ENCODE measurements at regions not wholly inside any gene's neighbourhood (a gene's known extent, or its start where the extent isn't known, plus 50 kb on each side); places are given as distances from the start of the nearest gene placed in this dataset.

DNA sequence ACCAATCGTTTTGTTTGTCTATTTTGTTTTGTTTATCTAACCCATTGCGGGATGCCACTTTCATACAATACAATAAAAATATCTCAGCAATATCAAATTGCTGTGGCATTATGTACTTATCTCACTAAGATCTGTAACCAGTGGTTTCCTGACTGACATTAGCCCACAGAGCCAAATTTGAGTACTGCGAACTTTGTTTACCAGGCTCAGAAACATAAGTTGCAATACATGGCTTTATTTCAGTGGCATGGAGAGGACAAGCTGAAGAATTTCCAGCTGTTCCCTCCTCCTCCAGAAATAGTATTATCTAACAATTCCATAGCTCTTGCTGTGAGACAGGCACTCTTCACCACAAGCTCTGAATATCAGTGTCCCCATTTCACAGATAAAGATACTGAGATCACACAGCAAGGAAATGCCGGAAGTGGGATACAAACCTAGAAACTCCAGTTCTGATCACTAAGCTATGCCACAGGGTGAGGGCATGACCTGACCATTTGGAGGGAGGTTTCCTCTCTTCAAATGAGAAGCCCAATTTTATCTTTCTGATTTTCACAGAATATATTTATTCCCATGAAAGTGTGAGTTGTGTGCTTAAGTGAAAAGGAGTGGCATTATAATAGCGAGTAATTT is 469.9 kb upstream of the CBLB start:
- H3K9me3 ChIP-seq, result no peaks in the 10 kb centered on the region
- ATAC-seq (ENCODE audit: insufficient number of reproducible peaks, low FRiP score, low read depth) (no peak), DNase-seq (ENCODE audit: low spot score) (no peak)
- H3K27me3 ChIP-seq (replicated peaks; ENCODE audit: insufficient read depth), result no peaks in the 10 kb centered on the region
- H3K4me3 ChIP-seq, result no peak overlapping the region
- TF ChIP-seq, protein P1, sequence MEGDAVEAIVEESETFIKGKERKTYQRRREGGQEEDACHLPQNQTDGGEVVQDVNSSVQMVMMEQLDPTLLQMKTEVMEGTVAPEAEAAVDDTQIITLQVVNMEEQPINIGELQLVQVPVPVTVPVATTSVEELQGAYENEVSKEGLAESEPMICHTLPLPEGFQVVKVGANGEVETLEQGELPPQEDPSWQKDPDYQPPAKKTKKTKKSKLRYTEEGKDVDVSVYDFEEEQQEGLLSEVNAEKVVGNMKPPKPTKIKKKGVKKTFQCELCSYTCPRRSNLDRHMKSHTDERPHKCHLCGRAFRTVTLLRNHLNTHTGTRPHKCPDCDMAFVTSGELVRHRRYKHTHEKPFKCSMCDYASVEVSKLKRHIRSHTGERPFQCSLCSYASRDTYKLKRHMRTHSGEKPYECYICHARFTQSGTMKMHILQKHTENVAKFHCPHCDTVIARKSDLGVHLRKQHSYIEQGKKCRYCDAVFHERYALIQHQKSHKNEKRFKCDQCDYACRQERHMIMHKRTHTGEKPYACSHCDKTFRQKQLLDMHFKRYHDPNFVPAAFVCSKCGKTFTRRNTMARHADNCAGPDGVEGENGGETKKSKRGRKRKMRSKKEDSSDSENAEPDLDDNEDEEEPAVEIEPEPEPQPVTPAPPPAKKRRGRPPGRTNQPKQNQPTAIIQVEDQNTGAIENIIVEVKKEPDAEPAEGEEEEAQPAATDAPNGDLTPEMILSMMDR (IDR thresholded peaks at IDR 0.05), result no peak
- no peaks in the 10 kb centered on the region for H3K36me3 ChIP-seq
- H3K27ac ChIP-seq, result no peak overlapping the region
- no peaks in the 10 kb centered on the region for H3K4me1 ChIP-seq (ENCODE audit: control insufficient read depth in 1 of 2, low read depth in 2 of 2)

DNA sequence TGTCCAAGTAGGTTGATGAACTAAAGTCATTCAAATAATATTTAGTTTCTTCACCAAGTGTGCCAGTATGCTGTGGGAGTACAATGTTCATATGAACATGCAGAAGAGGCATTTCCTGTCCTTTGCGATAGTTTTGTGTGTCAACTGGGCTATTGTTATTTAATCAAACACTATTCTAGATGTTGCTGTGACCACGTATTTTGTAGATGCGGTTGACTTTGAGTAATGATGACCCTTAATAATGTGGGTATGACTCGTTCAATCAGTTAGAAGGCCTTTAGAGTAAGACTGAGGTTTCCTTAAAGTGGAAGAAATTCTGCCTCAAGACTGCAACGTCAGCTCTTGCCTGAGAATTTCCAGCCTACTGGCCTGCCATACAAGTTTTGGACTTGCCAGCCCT is 470.7 kb upstream of the CBLB start:
- no peak for ATAC-seq (ENCODE audit: insufficient number of reproducible peaks, low FRiP score, low read depth)

DNA sequence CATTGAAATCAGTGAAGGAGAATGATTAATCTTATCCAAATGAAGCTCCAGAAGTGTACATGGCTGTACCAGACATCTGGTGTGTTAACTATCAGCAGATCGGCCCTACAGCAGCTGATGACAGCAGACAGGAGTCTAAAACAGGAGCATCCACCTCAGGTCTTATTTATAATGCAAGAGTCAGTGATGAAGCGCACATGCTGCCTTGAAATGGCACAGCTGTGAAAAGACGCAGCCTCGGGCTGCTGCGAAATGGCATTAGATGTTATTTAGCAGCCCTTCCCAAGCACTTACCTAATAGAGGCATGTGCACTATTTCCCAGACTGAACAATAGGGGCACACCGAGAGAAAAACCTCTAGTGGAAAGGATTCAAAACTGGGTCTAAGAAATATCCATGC is 472.3 kb upstream of the CBLB start:
- H3K4me3 ChIP-seq, result no peak overlapping the region
- TF ChIP-seq, protein P1 (IDR thresholded peaks at IDR 0.05), result no peak
- no peaks in the 10 kb centered on the region for H3K9me3 ChIP-seq
- no peaks in the 10 kb centered on the region for H3K36me3 ChIP-seq
- H3K27ac ChIP-seq, result no peak overlapping the region
- no peaks in the 10 kb centered on the region for H3K4me1 ChIP-seq (ENCODE audit: control insufficient read depth in 1 of 2, low read depth in 2 of 2)
- no peaks in the 10 kb centered on the region for H3K27me3 ChIP-seq (replicated peaks; ENCODE audit: insufficient read depth)
- DNase-seq (ENCODE audit: low spot score) (no peak), ATAC-seq (ENCODE audit: insufficient number of reproducible peaks, low FRiP score, low read depth) (no peak)

More for the DNA sequence above, 470.7 kb upstream of the CBLB start:
- H3K27me3 ChIP-seq (replicated peaks; ENCODE audit: insufficient read depth), result no peaks in the 10 kb centered on the region
- H3K27ac ChIP-seq, result no peak overlapping the region
- TF ChIP-seq, protein P1 (IDR thresholded peaks at IDR 0.05), result no peak
- no peak overlapping the region for H3K4me3 ChIP-seq
- no peaks in the 10 kb centered on the region for H3K36me3 ChIP-seq
- H3K4me1 ChIP-seq (ENCODE audit: control insufficient read depth in 1 of 2, low read depth in 2 of 2), result no peaks in the 10 kb centered on the region
- DNase-seq (ENCODE audit: low spot score), result no peak
- no peaks in the 10 kb centered on the region for H3K9me3 ChIP-seq

DNA sequence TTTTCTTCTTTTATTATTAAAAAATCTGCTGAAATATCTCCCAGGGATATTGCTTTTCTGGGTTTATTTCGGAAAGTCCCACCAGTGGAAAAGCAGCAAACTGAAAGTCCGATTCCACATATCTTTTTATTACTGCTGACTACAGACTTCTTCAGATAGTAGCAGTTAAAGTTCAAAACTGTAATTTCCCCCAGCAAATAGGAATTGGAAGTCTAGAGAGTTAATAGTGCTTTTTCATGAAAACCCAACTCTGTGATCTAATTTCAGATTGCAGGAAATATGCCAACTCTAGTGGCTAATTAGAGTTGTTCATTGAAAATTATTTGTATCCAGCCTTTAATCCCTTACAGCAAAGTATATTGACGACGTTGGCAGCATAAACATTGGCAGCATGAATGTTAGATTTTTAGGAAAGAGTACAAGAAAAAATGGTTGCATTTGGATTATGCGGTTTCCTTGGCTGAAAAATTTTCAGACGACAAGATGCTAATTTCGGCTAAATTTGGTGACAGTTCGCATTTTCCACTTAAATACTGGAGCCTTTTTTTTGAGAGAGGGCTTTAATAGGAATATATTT is 472.9 kb upstream of the CBLB start:
- ATAC-seq (ENCODE audit: insufficient number of reproducible peaks, low FRiP score, low read depth), result no peak
- Histone ChIP-seq H3K36me3 (no peaks in the 10 kb centered on the region), H3K27me3 (replicated peaks; ENCODE audit: insufficient read depth) (no peaks in the 10 kb centered on the region), H3K27ac (no peak overlapping the region), H3K9me3 (no peaks in the 10 kb centered on the region), H3K4me1 (ENCODE audit: control insufficient read depth in 1 of 2, low read depth in 2 of 2) (no peaks in the 10 kb centered on the region), H3K4me3 (no peak overlapping the region)
- no peak for DNase-seq (ENCODE audit: low spot score)
- TF ChIP-seq, protein P1 (IDR thresholded peaks at IDR 0.05), result no peak

DNA sequence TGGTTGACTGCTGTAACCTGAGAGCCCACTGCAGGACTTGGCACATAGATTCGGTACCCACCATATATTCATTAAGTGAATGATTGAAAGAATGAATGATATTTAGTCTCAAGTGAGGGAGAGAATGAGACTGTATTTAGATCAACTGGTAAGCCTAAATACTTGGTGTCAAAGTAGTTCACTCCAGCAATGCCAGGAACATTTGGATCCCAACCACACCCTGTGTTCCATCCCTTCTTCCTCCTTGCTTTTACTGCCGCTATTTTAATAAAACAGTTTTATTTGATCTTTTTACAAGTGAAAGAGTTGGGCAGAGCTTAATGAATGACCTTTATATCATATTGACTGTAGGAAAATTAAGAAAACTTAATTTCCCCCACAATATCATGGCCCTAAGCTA is 473.6 kb upstream of the CBLB start:
- TF ChIP-seq, protein P1 (IDR thresholded peaks at IDR 0.05), result no peak
- DNase-seq (ENCODE audit: low spot score), result no peak

More for the DNA sequence above, 473.6 kb upstream of the CBLB start:
- Histone ChIP-seq H3K4me1 (ENCODE audit: control insufficient read depth in 1 of 2, low read depth in 2 of 2) (no peaks in the 10 kb centered on the region), H3K27me3 (replicated peaks; ENCODE audit: insufficient read depth) (no peaks in the 10 kb centered on the region), H3K36me3 (no peaks in the 10 kb centered on the region), H3K9me3 (no peaks in the 10 kb centered on the region), H3K4me3 (no peak overlapping the region), H3K27ac (no peak overlapping the region)
- ATAC-seq (ENCODE audit: insufficient number of reproducible peaks, low FRiP score, low read depth), result no peak
